ENCODE measurements at regions not wholly inside any gene's neighbourhood (a gene's known extent, or its start where the extent isn't known, plus 50 kb on each side); places are given as distances from the start of the nearest gene placed in this dataset.

DNA sequence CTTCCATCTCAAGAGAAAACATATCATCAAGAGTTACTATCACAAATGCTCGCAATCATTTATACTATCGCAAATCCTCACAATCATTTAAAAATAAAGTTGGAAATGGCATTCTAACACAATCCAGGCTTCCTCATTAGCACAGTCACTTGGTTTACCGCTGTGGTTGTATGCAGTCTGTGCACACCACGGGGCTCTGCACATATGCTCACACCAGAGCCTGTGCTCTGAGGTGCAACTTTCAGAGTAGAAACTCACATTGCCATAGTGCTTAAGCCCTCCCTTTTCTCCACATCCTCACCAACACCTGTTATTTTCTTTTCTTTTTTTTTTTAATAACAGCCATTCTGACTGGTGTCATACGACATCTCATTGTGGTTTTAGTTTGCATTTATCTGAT, 235.6 kb upstream of the KLF6 start:
- H3K27me3 ChIP-seq: no peaks in the 10 kb centered on the region
- intact Hi-C loops (cut with DNase I; ENCODE audit: low total_unique reads): no loop called here
- TF ChIP-seq POLR2AphosphoS5 (IDR thresholded peaks at IDR 0.05) (no peak), EP300 (IDR thresholded peaks at IDR 0.05; ENCODE audit: low read depth) (no peak), POLR2A (IDR thresholded peaks at IDR 0.05) (no peak)
- TF ChIP-seq, protein P1, sequence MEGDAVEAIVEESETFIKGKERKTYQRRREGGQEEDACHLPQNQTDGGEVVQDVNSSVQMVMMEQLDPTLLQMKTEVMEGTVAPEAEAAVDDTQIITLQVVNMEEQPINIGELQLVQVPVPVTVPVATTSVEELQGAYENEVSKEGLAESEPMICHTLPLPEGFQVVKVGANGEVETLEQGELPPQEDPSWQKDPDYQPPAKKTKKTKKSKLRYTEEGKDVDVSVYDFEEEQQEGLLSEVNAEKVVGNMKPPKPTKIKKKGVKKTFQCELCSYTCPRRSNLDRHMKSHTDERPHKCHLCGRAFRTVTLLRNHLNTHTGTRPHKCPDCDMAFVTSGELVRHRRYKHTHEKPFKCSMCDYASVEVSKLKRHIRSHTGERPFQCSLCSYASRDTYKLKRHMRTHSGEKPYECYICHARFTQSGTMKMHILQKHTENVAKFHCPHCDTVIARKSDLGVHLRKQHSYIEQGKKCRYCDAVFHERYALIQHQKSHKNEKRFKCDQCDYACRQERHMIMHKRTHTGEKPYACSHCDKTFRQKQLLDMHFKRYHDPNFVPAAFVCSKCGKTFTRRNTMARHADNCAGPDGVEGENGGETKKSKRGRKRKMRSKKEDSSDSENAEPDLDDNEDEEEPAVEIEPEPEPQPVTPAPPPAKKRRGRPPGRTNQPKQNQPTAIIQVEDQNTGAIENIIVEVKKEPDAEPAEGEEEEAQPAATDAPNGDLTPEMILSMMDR (IDR thresholded peaks at IDR 0.05): no peak
- no peaks in the 10 kb centered on the region for H3K9me3 ChIP-seq
- no peaks in the 10 kb centered on the region for H3K36me3 ChIP-seq
- 94 to 96% methylated on average over 5 of the region's 5 CpGs for WGBS, 2 donors (ENCODE audit: low coverage in 1 of 2)
- in situ Hi-C loops (cut with MboI; ENCODE audit: low pct_ligation_motif_present in 1 of 4, low pct_unique_long_range_greater_than_20kb in 1 of 4, low sequenced_read_pairs in 3 of 4): no loop called here
- no peaks in the 10 kb centered on the region for H3K4me1 ChIP-seq
- no peak overlapping the region for H3K27ac ChIP-seq
- DNase-seq: no peak
- no peak overlapping the region for H3K4me3 ChIP-seq

DNA sequence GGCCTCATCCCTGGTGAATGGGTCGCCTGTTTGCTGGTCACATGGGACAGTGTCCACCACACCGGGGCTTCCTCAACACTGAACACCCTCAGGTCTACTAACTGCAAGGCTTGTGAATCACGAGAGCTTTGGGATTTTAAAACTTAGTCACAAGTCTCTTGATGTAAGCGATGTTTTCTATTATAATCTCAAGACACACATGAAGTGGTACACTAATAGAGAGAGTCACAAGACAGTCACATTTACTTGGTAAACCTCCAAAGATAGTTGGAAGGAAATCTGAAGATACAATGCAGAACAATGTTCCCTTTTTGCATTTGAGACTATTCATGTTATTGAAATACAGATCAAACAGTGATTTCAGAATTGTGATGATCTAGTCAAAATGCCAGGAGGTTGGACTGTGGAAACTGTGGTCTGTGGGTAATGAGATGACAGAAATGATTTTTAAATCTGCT, 233.1 kb upstream of the KLF6 start:
- no peak for TF ChIP-seq POLR2A (IDR thresholded peaks at IDR 0.05)
- TF ChIP-seq, protein P1 (IDR thresholded peaks at IDR 0.05): no peak
- no peak for TF ChIP-seq POLR2AphosphoS5 (IDR thresholded peaks at IDR 0.05)
- TF ChIP-seq EP300 (IDR thresholded peaks at IDR 0.05; ENCODE audit: low read depth): no peak
- intact Hi-C loops (cut with DNase I; ENCODE audit: low total_unique reads): loop anchor here (10.0 kb wide), 1 partner anchor 1507 kb away; the partner anchor contains the start of gene CALML3
- in situ Hi-C loops (cut with MboI; ENCODE audit: low pct_ligation_motif_present in 1 of 4, low pct_unique_long_range_greater_than_20kb in 1 of 4, low sequenced_read_pairs in 3 of 4): no loop called here
- Histone ChIP-seq H3K9me3 (no peaks in the 10 kb centered on the region), H3K36me3 (no peaks in the 10 kb centered on the region), H3K27me3 (no peaks in the 10 kb centered on the region), H3K4me1 (no peaks in the 10 kb centered on the region), H3K4me3 (no peak overlapping the region), H3K27ac (no peak overlapping the region)
- no peak for DNase-seq
- WGBS, 2 donors (ENCODE audit: low coverage in 1 of 2): 76% methylated on average over 2 to 4 of the region's 4 CpGs

DNA sequence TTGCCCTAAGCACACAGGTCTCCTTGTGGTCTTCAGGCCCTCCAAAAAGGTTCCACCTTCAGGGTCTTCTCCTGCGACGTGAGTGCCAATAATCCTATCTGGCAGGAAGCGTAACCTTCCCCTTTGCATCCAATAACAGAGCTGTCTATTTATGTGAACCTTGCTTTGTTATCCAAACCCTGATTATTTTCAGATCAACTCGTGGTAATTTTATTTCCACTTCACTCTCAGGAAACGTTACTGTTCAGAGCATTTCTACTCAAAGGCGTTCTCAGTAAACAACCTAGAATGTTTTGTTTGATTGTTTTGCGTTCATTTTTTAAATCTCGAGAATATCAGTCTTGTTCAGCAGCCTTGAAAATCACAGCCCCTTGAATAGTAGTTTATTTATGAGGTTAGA, 232.3 kb upstream of the KLF6 start:
- Histone ChIP-seq H3K9me3 (no peaks in the 10 kb centered on the region), H3K27ac (no peak overlapping the region), H3K4me3 (no peak overlapping the region), H3K36me3 (no peaks in the 10 kb centered on the region), H3K4me1 (no peaks in the 10 kb centered on the region), H3K27me3 (no peaks in the 10 kb centered on the region)
- DNase-seq: no peak
- intact Hi-C loops (cut with DNase I; ENCODE audit: low total_unique reads): loop anchor here (10.0 kb wide), 1 partner anchor 1507 kb away; the partner anchor contains the start of gene CALML3
- in situ Hi-C loops (cut with MboI; ENCODE audit: low pct_ligation_motif_present in 1 of 4, low pct_unique_long_range_greater_than_20kb in 1 of 4, low sequenced_read_pairs in 3 of 4): no loop called here
- WGBS, 2 donors (ENCODE audit: low coverage in 1 of 2): 79 to 90% methylated on average over 8 of the region's 8 CpGs
- TF ChIP-seq EP300 (IDR thresholded peaks at IDR 0.05; ENCODE audit: low read depth) (no peak), POLR2AphosphoS5 (IDR thresholded peaks at IDR 0.05) (no peak), POLR2A (IDR thresholded peaks at IDR 0.05) (no peak)
- TF ChIP-seq, protein P1 (IDR thresholded peaks at IDR 0.05): no peak

DNA sequence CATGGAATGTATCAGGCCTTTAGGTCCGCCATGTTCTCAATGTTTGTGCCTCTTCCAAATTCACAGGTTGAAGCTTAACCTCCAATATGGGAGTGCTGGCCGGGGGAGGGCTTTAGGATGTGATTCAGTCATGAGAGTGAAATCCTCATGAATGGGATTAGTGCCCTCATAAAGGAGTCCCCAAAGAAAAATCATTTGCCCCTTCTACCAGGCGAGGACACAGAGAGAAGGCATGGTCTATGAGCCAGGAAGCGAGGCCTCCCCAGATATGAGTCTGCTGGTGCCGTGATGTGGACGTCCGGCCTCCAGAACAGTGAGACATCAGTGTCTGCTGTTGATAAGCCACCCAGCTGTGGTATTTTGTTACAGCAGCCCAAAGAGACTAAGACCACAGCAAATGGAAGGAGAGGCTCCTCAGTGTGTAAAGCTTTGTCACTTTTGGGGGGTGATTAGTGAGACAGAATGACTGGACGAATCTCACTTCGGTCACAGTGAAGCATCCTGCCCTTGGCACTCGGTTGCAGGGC, 231.3 kb upstream of the KLF6 start:
- intact Hi-C loops (cut with DNase I; ENCODE audit: low total_unique reads): loop anchor here (10.0 kb wide), 1 partner anchor 1509 kb away; the partner anchor contains the start of gene CALML3
- in situ Hi-C loops (cut with MboI; ENCODE audit: low pct_ligation_motif_present in 1 of 4, low pct_unique_long_range_greater_than_20kb in 1 of 4, low sequenced_read_pairs in 3 of 4): no loop called here
- Histone ChIP-seq H3K4me1 (no peaks in the 10 kb centered on the region), H3K4me3 (no peak overlapping the region), H3K27me3 (no peaks in the 10 kb centered on the region), H3K27ac (no peak overlapping the region), H3K9me3 (no peaks in the 10 kb centered on the region), H3K36me3 (no peaks in the 10 kb centered on the region)
- WGBS, 2 donors (ENCODE audit: low coverage in 1 of 2): 90 to 96% methylated on average over 2 to 10 of the region's 10 CpGs
- no peak for TF ChIP-seq POLR2AphosphoS5 (IDR thresholded peaks at IDR 0.05)
- TF ChIP-seq, protein P1 (IDR thresholded peaks at IDR 0.05): no peak
- no peak for TF ChIP-seq POLR2A (IDR thresholded peaks at IDR 0.05)
- TF ChIP-seq EP300 (IDR thresholded peaks at IDR 0.05; ENCODE audit: low read depth): no peak
- DNase-seq: no peak
